Frontal cortex (tissue), 3 donors: ENCODE measurements at regions not wholly inside any gene's neighbourhood (a gene's known extent, or its start where the extent isn't known, plus 50 kb on each side); places are given as distances from the start of the nearest gene placed in this dataset.

Experiments
- DNase-seq, 2 donors: peaks; one replicate each; pipeline ENCODE4 v3.0.0; 2012; ENCODE audit warnings: low spot score in 2 of 2
- FAIRE-seq: peaks from 2 replicates; lab custom pipeline; 2012; peaks lifted over from hg19 to GRCh38; lab: Jason Lieb, UNC
- donor health status: control.
- donor health status: control.
- donor health status: control.

DNA sequence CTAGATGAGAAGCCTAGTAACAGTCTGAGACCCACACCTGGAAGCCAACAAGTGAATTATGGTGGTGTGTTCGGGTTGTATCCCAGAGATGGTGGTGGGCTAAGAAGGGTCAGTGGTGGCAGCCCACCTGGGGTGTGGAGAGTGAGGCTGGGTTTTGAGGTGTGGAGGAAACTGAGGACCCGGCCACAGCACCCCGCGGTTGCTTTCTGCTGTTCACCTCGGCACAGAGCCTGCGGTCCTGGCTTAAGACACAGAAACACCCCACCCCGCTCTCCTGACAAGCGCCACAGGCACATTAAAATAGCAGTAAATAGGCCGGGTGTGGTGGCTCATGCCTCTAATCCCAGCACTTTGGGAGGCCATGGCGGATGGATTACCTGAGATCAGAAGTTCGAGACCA lies 395.1 kb downstream of the GLRX3 start:
- FAIRE-seq, result no peak

DNA sequence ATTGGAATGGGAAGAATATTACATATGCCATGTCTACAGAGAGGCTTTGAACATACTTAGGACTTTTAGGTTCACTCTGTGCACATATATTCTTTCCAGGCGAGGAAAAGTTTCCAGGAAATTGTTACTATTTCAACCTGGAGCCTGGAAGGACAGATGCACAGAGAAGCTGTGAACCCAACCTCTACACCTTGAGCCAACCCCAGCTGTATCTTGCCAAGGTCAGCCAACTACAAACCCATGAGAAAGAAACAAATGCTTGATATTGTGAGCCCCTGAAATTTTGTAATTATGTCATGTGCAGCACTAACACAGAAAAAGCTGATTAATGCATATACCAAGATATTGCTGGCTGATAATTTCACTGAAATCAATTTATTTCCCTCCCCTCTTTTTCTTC lies 404.9 kb downstream of the GLRX3 start:
- FAIRE-seq (no peak), DNase-seq (no peak)

More for the DNA sequence above, 395.1 kb downstream of the GLRX3 start:
- DNase-seq, result no peak

- no peak for FAIRE-seq
- no peak for DNase-seq
Measured at GRCh38 chr10:130542761-130543160, 406.6 kb downstream of the GLRX3 start.

GRCh38 chr10:130543794-130544193 lies 407.6 kb downstream of the GLRX3 start:
- DNase-seq (no peak), FAIRE-seq (no peak)

DNA sequence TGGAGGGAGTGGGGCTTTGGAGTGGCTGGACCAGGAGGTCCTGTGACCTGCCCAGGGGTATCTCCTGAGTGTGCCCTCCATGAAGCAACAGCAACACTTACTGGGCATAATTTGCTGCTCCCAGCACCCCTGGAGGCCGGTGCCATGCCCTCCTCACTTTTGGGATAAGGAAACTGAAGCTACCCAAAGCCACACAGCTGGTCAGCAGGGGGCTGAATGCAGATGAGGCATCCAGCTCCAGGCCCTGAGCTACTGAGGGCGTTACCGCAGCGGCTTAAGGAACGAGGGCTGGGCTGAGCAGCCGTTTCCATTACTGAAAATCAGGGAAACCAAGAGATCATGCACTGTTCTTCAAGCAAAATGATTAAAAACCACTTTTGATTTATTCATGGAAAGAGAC lies 408.9 kb downstream of the GLRX3 start:
- DNase-seq, result no peak
- no peak for FAIRE-seq

DNA sequence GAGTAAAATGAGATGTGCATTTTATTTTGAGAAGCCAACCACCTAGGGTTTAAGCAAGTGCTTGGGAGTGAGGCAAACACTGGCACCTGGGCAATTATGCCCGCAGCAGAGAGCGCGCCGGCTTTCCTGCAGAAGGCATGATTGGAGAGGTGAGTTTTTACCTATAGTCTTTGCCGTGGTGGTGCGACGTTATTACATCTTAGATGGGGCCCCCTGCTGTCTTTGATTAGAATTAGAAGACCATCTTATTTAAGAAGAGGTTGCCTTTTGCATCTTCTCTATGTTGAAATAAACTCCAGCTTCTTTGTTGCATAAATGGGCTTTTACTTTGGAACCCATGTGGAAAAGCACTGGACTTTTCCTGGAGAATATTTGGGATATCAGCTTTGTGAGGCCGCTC lies 409.5 kb downstream of the GLRX3 start:
- no peak for FAIRE-seq

GRCh38 chr10:130546841-130547240 lies 410.6 kb downstream of the GLRX3 start:
- no peak for FAIRE-seq
- no peak for DNase-seq

More for the DNA sequence above, 409.5 kb downstream of the GLRX3 start:
- no peak for DNase-seq

- FAIRE-seq, result no peak
- DNase-seq, result no peak
Measured at GRCh38 chr10:130547368-130547767, 411.2 kb downstream of the GLRX3 start.

GRCh38 chr10:130550952-130551674 lies 414.9 kb downstream of the GLRX3 start:
- FAIRE-seq, result no peak
- DNase-seq, result no peak

DNA sequence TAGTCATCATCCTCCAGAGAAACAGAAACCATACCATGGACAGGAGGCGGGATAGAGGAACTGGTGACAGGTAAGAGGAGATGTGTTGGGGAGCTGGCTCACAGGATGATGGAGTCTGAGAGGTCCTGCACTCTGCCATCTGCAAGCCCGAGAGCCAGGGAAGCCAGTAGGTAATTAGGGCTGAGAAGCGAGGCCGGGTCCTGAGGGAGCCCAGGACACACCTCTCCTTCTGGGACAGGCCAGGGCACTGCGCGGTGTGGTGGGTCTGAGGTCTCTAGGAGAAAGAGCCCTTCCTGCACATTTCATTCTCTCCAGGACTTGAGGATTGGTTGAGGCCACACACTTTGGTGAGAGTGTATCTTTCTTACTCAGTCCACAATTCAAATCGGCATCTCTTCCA lies 415.5 kb downstream of the GLRX3 start:
- no peak for FAIRE-seq

DNA sequence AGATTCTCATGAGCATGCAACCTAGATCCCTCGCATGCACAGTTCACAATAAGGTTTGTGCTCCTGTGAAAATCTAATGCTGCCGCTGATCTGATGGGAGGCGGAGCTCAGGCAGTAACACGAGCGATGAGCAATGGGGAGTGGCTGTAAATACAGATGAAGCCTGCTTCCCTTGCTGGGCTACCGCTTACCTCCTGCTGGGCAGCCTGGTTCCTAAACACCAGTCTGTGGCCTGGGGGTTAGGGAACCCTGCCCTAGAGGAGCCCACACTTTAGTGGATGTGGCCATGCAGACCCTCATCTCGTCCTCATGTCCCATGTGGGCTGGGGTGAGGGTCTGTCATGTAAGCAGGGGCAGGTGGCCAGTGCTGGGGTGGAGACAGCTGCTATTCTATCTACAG lies 417.6 kb downstream of the GLRX3 start:
- no peak for FAIRE-seq
- DNase-seq, result no peak

More for the DNA sequence above, 415.5 kb downstream of the GLRX3 start:
- DNase-seq, result no peak

DNA sequence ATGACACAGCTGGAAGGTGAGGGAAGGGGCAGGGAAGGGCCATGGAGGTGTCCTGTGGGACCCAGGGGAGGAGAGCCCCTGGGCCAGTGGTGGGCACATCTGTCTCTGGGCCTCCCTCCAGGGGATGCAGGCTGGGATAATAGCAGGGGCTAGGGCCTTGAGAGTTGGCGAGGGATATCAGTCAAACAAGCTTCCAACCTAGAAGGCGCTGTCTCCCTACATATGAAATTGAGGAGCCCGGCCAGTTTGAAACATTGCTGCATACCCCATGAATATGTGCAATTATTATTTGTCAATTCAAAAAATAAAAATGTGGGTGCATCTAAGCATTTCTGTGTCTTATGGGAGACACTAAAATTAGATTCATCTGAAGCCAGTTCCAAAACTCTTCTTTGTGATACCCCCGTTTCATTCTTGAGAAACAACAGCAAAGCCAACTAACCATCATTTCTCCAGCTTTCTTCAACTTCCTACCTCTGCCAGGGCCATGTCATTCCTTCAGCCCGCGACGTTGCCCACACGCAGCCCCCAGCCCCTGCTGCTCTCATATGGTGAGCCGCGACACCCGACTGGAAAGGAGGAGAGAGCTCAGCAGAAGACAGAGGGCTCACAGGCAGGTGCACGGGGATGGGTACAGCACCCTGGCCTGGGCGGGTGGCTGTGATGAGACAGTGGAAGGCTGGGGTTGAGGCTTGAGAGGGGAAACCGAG lies 418.7 kb downstream of the GLRX3 start:
- no peak for DNase-seq
- FAIRE-seq, result no peak

DNA sequence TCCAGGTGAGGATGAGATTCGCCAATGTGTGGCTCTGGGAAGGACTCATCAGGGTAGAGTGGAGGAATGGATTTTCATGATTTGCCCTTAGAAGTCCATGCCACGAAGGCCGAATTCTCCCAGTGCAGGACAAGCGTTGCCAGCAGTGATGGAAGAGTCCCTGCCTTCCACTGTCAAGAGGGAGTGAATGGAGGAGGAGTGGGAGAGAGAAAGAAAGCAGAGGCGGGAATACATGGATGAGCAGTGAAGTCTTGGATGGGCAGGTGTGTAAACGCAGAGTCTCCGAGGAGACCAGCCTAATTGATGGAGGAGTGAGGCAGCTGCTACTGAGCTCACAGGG lies 419.2 kb downstream of the GLRX3 start:
- DNase-seq (no peak), FAIRE-seq (no peak)

- FAIRE-seq, result no peak
- no peak for DNase-seq
Measured at GRCh38 chr10:130557181-130557845, 421.1 kb downstream of the GLRX3 start.

DNA sequence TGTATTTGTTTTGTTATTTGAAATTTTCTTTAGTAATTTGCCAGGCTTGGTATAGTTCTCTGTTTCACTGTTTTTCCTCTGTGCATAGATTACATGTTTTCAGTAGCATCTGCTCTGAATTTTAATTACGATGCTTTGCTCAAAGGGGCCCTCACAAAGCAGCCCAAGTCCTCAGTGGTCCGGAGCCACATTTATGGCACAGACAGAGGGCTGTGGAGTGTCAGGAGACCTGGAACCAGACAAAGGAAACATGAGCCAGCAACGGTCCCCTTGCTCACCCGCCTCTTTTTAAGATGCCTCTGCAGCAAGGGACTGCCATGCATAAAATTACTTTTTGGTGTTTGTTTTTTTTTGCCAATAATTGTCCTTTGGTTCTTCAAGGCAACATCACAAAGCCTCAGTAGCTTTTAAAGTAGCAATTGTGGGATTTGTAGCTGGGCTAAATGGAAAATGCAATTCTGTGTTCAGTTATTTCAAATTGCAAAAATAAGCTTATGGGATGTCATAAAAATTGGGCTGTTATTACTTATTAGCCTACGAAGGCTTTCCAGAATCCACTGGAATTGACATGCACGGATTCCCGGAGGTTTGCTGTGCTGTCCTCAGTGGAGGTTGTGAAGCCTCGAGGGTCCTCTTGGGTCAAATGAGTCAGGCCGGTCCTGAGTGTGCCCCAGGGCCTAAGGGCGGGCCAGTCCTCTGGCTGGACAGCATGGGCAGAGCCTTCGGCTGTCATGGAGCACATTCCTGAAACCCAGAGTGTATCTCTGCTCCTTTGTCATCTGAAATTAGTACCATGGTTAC lies 422.8 kb downstream of the GLRX3 start:
- FAIRE-seq, result no peak

GRCh38 chr10:130559547-130559880 lies 423.3 kb downstream of the GLRX3 start:
- DNase-seq, result no peak
- FAIRE-seq, result no peak

More for the DNA sequence above, 422.8 kb downstream of the GLRX3 start:
- DNase-seq, result no peak

DNA sequence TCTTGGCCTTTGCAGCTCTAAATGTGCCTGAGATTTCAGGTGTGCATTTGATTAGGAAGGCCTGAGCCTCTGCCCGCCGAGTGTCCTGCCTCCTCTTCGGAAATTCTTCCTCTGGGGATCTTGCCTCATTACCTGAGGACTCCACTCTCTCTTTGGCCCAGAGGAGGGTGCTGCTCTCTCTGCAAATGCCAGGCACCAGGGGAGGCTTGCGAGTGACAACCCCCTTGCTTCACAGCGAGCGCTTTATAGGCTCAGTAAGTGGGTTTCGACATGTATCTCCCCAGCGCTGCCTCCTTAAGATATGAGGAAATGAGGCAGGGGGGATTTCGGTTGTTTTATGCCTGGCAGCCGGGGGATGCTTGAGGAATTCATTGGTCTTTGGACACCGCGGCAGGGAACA lies 423.9 kb downstream of the GLRX3 start:
- FAIRE-seq, result no peak

GRCh38 chr10:130560573-130560972 lies 424.4 kb downstream of the GLRX3 start:
- no peak for FAIRE-seq
- DNase-seq, result no peak

More for the DNA sequence above, 423.9 kb downstream of the GLRX3 start:
- DNase-seq, result no peak

- FAIRE-seq (no peak), DNase-seq (no peak)
Measured at GRCh38 chr10:130561681-130562080, 425.5 kb downstream of the GLRX3 start.

DNA sequence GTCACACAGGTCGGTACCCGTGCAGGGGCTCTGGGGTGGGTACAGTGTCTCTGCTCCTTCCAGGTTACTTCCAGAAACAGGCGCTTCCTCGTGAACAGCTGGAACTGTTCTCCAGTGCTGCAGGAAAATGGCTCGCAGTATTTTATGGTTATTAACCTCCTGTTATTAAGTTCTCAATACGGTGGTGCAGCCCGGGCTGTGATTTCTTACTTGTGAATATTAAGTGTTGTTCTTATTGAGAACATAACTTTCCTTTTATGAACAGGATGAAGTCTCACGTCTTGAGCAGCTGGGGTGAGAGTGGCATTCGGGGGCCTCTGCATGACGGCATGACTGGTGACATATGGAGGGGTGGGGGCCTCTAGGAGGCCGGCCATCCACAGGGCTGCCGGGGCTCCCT lies 430.8 kb downstream of the GLRX3 start:
- DNase-seq (no peak), FAIRE-seq (no peak)
